ENCODE measurements at regions not wholly inside any gene's neighbourhood (a gene's known extent, or its start where the extent isn't known, plus 50 kb on each side); places are given as distances from the start of the nearest gene placed in this dataset.

DNA sequence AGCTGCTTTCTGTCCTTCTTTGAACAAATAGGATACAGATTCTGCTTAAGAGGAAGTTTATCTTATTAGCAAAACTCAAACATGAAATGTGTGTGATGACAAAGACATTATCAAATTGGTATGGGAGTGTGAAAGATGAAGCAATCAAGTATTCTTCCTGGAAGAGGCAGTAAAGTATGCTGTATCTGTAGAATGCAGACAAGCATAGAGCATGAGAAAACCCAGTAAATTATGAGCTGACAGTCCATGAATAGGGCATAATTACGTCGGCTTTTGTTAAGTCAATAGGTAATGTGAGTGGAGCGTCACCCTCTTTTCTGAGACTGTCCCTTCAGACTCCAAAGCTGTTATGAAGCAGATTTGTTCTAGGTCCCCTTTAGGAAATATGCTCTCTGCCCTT lies 458.6 kb upstream of the NWD2 start:
- TF ChIP-seq, protein P1, sequence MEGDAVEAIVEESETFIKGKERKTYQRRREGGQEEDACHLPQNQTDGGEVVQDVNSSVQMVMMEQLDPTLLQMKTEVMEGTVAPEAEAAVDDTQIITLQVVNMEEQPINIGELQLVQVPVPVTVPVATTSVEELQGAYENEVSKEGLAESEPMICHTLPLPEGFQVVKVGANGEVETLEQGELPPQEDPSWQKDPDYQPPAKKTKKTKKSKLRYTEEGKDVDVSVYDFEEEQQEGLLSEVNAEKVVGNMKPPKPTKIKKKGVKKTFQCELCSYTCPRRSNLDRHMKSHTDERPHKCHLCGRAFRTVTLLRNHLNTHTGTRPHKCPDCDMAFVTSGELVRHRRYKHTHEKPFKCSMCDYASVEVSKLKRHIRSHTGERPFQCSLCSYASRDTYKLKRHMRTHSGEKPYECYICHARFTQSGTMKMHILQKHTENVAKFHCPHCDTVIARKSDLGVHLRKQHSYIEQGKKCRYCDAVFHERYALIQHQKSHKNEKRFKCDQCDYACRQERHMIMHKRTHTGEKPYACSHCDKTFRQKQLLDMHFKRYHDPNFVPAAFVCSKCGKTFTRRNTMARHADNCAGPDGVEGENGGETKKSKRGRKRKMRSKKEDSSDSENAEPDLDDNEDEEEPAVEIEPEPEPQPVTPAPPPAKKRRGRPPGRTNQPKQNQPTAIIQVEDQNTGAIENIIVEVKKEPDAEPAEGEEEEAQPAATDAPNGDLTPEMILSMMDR (conservative IDR thresholded peaks at IDR 0.05) = no peak
- no peak overlapping the region for H3K27ac ChIP-seq

DNA sequence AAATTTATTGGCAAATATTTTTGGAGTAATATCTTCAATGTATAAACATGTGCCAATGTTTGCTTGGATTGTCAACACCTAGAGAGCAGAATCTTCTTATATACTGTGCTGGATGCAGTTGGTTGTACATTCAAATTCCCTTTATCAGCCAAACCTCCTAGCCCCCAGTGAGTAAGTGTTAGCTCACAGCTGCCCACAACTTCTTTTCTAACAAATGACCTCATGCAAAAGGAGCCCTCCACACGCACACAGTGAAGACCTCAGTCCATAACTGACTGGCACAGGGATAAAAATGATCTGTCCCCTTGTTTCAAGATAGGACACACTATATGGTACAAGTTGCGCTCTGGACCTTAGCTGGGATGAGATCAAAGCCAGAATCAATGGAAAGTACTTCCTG lies 458.0 kb upstream of the NWD2 start:
- H3K27ac ChIP-seq = no peak overlapping the region
- TF ChIP-seq, protein P1 (conservative IDR thresholded peaks at IDR 0.05) = no peak

DNA sequence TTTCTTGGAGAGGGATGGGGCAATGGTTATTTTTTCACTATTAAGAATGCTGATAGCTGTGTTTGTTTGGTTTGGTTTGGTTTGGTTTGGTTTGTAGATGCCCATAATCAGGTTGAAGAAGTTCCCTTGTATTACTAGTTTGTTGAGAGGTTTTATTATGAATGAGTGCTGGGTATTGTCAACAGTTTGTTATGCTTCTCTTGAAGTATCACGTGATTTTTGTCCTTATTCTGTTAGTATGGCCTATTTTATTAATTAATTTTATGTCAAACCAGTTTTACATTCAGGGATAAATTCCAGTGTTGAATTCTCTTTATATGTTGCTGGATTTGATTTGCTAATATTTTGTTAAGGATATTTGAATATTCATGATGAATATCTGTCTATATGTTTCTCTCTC lies 449.8 kb upstream of the NWD2 start:
- H3K27ac ChIP-seq = no peak overlapping the region
- TF ChIP-seq, protein P1 (conservative IDR thresholded peaks at IDR 0.05) = no peak

DNA sequence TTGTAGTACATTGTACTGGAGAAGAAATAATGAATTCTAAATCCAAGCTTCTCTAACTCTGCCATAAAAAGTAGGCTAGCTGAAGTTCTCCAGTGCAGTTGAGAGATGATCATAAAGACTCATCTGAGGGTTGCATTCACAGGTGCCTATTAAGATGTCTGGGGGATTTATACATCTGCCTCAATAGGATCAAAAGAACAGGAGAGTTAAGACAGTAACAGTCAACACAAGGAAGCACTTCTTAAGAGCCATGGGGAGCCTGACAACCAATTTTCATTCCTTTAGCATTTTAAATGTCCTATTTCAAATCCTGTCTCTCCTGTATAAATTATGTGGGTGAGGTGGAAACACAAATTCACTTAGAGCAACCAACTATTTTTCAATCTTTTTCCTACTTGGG lies 432.4 kb upstream of the NWD2 start:
- H3K27ac ChIP-seq = no peak overlapping the region
- TF ChIP-seq, protein P1 (conservative IDR thresholded peaks at IDR 0.05) = no peak

DNA sequence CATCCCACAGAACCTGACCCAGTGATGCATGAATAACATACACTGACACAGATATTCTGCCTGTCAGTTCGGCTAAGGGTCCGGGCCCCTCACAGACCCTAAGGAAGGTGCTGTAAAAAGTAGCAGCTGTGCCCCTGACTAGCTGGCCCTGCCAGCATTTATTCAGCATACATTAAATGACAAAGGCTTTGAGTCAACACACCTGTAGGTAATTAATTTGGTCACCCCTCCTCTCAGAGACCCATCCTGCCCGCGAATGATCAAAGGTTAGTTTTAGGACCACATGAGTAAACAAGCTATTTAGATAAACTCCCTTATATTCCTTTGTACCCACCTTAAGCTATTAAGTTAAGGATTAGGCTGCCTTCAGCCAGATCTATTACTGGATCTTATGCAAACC lies 429.0 kb upstream of the NWD2 start:
- TF ChIP-seq, protein P1 (conservative IDR thresholded peaks at IDR 0.05) = no peak
- H3K27ac ChIP-seq = no peak overlapping the region

DNA sequence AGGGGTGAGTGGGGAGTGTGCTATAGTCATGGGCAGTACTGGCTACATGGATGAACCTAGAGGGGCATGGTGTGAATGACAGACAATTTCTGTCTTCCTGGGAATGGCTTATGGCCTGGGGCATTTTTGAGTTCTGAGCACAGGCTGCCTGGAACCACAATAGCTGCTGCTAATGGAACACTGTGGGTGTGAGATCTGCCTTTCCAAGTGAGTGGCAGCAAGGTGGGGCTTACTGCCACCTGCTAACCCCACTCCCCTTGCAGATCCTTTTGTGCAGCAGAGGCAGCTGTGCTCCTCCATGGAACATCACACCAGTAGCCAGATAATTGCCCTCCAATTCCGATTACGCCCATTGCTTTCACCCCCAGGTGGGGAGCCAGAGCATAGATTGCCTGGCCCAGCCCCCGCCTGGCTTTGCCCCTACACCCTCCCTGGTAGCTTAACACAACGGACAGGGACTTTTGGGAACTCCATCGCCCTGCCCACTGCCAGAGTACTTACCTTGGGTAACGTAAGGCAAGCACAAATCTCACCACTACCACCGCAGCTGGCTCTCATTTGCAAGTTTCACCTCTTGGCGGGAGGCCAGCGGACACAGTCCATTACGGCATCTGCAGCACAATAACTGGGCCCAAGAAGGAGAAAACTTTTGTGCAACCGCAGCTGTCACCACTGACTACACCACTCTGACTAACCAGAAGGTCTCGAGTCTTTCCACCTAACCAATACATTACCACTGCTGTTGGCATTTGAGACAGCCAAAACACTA lies 421.2 kb upstream of the NWD2 start:
- TF ChIP-seq, protein P1 (conservative IDR thresholded peaks at IDR 0.05) = no peak
- no peak overlapping the region for H3K27ac ChIP-seq

DNA sequence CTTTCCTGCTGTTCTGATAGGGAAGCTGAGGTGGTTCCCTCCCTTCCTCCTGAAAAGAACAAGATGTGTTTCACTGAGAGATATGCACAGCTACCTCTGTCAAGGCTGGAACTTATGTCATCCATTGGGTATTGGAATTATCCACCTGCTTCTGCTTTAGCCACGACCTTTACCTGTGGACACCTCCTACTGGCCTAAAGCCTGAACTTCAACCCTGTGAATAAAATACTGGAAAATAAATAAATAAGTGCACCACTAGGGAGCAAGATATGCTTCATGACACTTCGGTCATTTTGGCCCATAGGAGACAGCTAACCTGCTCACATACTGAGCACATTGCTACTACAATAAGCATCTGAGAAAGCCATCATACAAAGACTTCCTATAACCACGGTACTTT lies 419.9 kb upstream of the NWD2 start:
- TF ChIP-seq, protein P1 (conservative IDR thresholded peaks at IDR 0.05) = no peak
- no peak overlapping the region for H3K27ac ChIP-seq

Measured in VCaP (cell line).